Hepatic stellate cell (primary cell): ENCODE measurements at regions not wholly inside any gene's neighbourhood (a gene's known extent, or its start where the extent isn't known, plus 50 kb on each side); places are given as distances from the start of the nearest gene placed in this dataset.

ENCODE experiments used
- DNase-seq: peaks from one replicate; pipeline ENCODE4 v3.0.0; 2011; ENCODE audit warnings: low spot score

DNA sequence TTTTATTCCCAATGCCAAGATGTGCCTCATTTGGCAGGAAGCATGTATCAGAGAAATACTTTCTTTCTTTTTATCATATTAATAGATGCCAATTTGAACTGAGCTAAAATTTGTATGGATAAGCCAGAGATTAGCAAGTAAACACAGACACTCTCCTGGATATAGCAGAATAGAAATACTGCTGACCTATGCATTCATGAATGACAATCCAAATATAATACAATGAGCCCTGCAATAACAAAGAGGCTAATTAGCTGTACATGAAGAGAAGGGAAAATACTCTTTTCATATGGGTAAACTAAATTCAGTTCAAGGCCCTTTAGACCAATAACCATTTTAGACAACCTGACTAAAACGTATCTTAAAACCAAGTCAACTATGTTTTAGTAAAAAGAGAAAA, 388.1 kb upstream of the NR5A2 start:
- DNase-seq, result no peak

DNA sequence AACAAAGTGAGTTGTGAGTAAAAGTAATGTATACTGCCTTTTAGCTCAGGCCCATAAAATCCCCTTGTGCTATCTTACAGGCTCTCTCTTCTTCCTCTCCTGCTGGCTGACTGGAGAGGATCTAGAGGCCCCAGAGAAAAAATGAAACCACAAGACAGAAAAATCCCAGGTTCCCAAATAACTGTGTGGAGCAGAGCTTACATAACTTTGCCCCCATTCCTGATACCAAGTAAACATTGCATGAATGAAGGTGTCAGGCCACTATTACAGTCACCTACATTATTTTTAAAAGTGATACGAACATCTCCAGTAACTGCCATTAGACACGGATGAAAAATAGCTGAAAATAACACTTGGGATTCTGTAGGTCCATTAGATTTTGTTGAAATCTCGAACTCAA, 386.0 kb upstream of the NR5A2 start:
- no peak for DNase-seq

DNA sequence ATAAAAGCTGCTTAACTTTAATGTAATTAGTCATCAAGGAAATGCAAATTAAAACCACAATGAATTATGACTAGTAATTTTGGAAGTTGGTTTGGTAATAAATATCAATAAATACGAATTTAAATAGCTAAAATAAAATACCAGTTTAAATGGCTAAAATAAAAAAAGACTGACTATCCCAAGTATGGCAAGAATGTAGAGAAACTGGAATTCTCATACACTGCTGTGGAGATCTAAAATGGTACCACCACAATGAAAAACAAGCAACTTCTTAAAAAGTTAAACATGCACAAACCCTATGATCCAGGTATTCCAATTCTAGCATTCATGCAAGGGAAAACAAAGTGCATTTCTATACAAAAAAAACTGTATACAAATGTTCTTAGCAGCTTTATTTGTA, 382.6 kb upstream of the NR5A2 start:
- no peak for DNase-seq

DNA sequence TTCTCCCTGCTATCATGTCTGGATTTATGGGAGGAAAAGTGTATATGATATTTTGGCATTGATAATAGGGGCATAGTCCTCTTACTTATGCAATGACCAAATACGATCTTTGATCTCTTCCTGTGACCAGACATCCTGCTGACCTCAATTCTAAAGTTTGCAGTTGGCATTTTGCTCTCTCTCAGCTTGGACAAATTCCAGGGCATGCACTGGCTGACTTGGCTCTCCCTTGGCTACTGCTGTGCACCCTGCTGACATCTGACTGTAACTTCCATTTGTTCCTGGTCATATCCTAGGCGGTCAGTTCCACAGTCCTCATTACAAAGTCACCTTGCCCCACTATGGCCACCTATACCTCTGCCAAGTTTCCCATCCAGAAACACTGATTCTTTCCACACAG, 380.7 kb upstream of the NR5A2 start:
- DNase-seq, result no peak

DNA sequence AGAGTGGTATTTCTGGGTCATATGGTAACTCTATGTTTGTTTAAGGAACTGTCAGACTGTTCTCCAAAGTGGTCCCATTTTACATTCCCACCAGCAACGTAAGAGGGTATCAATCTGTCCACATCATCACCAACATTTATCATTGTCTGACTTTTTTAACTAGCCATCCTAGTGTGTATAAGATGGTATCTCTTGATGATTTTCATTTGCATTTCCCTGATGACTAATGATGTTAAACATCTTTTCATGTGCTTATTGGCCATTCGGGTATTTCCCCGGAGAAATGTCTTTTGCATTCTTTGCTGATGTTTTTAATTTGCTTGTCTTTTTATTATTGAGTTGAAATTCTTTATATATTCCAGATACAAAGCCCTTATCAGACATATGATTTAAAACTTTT, 370.1 kb upstream of the NR5A2 start:
- DNase-seq, result no peak

DNA sequence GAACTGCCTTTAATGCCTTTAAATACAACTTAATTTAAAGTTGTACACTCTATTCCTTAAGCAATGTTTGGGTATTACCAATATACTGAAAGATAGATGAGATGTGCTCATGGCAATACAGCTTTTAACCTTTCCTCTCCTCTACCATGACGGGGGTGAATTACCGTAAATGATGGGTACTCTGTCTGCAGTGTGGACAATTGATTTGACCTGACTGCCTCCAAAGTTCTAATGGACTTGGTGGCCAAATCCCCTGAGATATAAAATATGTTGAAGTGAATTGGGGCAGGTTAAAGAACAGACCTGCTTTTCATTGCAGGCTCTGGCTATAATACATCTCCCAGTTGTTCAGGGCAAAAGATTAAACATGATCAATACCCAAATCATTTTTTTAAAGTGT, 367.4 kb upstream of the NR5A2 start:
- DNase-seq, result no peak

DNA sequence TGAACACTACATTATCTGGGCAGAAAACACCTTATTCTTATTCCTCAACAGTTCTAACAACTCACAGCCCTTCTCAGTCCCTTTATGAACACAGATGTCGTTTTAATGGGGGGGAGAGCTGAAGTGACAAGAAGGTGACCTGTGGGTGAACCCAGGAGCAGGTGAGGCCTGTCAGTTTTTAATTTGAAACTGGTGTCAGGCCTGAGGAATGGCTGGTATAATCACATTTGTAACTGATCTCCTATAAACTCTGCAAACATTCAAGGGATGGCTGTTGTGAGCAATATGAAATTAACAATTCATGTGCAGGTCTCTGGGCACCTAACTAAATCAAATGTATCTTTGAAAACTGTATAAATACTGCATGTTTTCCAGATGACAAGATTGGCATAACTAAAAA, 362.1 kb upstream of the NR5A2 start:
- no peak for DNase-seq

DNA sequence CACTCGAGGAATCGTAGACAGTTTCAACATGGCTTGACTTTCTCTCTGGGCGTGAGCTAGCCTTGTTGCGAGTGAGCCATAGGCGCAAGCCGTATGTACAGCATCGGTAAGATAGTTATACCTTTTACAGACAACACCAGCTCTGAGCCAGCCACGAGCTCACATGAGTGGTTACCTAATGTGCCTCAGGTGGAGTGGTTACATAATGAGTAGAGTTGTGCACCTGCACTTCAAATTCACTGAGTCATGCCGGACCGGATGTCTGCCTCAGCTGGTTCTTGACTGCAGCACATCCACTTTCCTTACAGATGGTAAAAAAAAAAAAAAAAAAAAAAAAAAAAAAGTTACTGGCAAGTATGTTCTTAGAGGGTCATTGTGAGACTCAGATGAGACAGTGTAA, 360.4 kb upstream of the NR5A2 start:
- DNase-seq, result no peak

DNA sequence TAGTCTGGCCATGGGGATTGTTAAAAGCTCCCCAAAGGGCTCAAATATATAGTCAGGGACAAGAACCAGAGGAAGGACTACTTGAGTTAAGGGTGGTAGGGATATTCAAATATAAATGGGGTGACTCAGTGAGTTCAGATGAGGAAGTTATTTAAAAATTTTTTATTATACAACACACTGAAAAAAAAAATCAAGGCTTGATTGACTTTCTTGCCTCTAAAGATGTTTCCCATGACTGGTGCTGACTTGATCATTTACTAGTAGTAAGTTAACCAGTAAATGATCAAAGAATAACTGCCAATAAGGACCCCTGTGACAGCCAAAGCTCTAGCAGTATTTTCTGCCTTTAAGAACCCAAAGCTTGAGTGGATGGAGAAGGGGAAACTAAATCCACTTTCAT, 357.6 kb upstream of the NR5A2 start:
- DNase-seq, result no peak

DNA sequence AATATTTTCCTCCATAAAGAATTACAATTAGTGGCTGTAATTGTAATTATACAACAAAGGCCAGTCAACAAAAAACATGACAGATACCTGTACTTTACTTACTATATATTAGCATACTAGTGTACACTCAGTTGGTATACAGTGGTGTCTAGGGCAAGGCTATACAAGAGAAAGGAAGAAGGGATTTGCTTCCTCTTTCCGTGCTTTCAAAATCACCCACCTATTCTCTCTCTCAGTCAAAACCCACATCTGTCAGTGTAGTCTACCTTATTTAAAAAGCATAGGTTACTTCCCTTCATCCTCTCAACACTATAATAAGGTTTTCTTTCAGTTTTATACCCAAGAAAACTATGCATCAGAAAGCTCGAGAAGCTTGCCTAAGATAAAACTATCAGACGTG, 355.8 kb upstream of the NR5A2 start:
- no peak for DNase-seq

DNA sequence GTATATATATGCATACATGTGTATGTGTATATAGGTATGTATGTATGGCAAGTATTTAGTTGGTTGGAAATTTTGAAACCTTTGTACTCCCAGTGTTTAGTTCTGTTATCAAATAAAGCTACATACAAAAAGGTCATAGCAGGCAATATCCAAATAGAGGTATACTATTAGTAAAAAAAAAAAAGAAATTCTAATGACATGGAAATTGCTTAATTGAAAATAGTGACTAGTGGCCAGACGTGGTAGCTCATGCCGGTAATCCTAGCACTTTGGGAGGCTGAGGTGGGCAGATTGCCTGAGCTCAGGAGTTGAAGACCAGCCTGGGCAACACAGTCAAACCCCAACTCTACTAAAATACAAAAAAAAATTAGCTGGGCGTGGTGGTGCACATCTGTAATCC, 351.6 kb upstream of the NR5A2 start:
- DNase-seq, result no peak

DNA sequence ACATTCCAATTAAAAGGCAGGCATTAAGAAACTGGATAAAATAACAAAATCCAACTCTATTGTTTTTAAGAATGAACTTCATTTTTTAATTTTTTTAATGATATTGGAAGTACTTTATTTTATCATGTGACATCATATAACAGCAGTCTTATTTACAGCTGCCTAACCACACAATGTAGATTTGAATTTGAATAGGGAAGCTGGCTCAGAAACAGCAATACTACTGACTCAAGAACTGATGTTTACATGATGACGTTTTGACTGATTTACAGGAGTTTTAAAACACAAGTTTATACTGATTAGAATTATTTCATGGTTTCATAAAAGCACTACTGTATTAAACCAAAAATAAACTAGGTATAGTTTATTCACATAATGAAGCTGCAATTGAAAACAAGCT, 348.7 kb upstream of the NR5A2 start:
- no peak for DNase-seq

DNA sequence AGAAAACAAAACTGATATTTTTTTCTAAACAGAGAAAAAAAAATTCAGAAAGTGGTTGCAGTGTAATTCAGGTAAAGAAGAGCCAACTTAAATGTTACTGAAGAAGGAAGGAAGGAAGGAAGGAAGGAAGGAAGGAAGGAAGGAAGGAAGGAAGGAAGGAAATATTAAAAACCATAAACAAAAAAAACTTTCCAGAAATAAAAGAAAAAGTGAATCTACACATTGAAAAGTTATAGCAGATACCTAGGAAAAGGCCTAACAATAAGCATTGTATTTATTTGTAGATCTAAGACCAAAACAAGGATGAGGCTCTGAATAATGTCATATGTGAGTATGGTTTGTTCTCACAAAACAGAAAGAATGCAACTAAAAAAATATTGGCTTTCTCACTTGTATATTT, 345.4 kb upstream of the NR5A2 start:
- DNase-seq, result no peak

DNA sequence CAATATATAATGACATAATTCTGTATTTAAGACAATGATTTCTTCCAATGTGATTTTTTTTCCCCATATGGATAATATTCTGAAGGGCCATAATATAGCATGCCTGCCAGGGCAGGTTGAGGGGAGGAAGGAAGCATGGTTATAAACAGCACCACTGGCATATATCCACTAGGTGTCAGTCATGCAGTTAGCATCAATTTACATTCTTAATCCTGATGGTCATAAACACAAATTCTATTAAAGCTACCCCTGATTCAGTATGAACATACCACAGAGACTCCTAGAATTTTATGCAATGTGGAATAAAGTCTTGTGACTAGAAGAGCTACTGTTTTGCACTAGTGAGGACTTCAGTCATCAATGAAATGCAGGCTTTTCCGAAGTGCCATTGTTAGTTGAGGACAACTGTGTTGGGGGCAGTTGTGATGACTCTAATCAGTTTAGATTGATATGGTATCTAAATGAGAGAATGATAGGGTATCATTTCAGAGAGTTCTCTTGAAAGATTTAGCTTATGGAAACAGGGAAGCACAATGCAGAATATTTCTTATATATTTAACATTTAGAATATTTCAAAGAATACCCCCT, 342.7 kb upstream of the NR5A2 start:
- peak; percentile 16 for DNase-seq

DNA sequence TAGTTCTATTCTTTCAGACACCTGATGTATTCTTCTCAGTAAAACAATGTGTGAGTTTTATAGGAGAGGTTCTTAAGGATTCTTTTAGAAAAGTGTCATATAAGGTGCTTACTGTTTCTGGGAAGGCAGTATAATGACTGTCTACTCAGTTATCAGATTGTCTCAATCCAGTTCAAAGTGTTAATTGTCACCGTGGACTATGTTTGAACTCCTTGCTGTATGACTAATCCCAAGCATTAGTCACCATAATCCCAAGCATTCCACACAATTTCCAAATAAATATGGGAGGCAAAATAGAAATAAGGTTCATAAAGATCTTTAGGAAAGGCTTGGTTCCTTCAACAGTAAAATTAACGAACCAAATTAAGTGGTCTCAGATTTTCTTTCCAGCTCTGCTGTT, 342.1 kb upstream of the NR5A2 start:
- DNase-seq, result peak; percentile 7

DNA sequence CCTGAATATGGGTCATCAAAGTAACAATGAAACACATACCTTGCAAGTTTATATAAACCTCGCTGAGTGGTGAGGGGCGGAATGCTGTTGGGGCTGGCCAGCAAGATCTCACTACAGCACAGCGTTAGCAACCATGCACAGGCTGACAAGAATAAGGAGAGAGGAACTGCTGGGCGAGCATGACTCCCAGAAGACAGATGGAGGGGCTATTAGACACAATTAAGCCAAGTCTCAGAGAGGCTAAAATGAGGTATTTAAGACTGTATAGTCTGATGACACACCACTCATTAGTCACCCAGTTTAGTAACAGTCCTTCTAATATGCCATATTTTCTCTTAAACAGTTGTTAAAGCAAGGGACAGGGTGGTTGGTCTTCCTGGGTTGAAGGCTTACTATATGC, 340.2 kb upstream of the NR5A2 start:
- no peak for DNase-seq

DNA sequence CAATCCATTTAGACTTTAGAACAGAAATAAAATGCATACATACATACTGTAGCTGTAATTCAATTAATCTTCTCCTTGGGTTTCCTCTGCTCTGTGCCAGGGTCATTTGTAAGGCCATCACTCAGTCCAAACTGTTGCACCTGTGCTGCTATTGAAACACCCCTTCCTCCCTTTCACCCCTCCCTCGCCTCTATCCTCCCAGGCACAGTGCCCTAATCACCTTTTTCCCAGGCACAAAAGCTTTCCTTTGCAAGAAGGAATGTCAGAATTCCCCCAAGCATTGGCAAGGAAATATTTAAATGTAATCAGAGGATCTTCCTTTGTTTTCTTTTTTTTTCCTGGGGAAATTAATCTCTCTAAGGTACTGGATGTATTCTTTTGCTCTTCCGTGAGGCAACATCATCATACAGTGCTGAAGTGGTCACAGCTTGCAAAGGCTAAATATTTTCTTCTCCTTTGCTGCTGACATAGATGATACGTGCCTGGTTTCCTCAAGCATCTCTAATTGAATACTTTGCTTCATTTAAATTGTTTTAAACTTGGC, 339.3 kb upstream of the NR5A2 start:
- DNase-seq, result no peak

DNA sequence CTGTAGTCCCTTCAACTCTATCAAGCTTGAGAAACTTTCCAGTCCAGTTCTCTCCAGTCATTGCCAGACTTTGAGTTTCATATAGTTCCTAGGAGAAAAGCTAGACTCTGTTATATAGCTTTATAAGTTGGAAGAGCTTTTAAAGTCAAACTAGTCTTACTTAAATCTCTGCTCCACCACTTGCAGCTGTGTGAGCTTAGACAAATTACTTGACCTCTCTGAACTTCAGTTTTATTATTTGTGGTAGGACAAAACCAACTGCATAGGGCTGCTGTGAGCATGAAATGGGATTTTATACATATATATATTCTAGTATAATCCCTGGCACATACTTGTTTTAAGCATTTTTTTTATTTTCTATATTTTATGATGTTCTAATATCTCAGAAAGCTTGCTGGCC, 338.7 kb upstream of the NR5A2 start:
- no peak for DNase-seq

DNA sequence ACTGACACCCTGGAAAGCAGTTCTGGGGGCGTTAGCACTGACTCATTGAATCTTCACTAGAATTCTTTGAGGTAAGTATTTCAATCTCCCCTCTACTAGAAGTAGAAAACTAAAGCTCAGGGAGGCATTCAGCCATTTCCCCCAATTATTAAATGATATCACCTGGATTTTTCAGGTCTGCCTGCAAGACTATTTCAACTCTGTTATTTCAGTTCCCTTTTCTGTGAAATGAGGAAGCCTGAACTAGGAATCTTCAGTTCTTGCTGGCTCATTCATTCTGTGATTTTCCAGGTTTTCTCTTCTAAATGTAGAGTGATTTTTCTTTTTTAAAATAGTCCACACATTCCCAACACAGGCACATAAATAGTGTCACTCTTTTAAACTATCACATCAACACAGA, 337.0 kb upstream of the NR5A2 start:
- DNase-seq, result no peak

DNA sequence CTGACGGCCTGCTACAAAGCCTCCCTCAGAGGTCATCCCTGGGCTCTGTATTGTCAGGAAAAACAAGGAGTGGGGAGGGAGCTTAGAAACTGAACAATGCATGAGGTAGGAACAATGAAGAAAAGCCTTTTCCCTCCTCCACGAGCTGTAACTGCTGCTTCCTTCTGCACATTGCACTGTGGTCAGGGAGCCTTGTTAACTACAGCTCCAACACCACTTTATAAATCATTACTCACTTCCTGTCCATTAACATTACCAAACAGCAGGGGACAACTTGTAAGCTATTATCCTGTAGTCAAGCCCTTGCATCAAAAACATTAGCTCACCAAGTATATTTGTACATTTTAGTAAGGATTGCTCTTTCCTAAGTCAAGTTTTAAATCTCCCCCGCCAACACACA, 336.0 kb upstream of the NR5A2 start:
- no peak for DNase-seq

DNA sequence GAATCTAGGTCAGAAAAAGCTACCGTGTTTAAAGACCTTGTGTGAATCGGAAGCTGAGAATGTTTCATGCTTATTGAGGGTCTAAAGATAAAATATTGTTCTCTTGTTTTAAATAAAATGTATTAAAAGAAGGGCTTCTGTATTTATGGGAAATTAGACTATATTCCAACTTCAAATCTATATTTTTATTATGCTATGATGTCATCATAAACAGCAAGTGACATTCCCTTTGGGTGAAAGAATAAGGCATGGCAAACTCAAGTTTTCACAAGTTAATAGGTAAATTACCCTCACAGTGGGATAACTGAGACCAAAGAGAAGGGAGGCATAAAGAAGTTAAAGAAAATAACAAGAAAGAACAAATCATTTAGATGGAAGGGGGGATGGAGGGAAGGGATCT, 333.8 kb upstream of the NR5A2 start:
- no peak for DNase-seq

DNA sequence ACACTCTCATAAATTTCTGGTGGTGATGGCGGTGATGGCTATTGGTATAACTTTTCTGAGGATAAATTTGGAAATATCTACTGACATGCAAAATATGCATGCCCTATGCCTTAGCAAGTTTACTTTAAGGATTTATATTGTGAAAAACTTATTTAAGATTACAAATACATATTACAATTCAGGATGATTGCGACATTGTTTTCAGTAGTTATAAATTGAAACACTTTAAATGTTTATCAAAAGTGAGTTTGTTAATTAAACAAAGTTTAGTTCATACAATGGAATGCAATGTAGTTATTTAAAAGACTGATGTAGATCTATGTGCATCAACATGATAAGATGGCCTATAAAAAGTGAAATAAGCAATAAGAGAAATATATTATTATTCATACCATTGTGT, 331.3 kb upstream of the NR5A2 start:
- no peak for DNase-seq

DNA sequence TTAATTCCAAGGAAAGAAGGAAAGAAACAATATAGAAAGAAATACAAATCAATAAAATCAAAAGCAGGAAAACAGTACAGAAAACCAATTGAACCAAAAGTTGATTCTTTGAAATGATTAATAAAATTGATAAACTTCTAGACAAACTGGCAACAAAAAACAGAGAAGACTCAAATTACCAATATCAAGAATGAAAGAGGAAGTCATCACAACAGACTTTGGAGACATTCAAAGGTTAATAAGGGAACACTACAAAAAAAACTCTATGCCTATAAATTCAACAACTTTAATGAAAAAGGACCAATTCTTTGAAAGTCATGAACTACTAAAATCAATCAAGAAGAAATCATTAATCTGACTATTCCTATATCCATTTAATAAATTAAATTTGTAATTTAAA, 329.3 kb upstream of the NR5A2 start:
- DNase-seq, result no peak

DNA sequence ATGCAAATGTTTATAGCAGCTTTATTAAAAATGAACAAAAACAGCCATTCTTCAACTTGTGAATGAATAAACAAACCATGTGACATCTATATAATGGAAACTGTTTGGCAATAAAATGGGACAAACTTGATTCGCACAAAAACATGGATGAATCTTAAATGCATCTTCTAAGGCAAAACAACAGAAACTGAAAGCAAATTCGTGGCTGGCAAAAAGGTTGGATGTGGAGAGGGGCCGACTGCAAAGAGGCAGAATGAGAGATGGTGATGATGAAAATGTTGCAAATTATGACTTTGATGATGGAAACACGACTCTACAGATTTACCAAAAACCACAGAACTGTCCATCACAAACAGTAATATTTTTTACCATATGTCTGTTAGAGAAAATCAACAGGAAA, 327.0 kb upstream of the NR5A2 start:
- no peak for DNase-seq

DNA sequence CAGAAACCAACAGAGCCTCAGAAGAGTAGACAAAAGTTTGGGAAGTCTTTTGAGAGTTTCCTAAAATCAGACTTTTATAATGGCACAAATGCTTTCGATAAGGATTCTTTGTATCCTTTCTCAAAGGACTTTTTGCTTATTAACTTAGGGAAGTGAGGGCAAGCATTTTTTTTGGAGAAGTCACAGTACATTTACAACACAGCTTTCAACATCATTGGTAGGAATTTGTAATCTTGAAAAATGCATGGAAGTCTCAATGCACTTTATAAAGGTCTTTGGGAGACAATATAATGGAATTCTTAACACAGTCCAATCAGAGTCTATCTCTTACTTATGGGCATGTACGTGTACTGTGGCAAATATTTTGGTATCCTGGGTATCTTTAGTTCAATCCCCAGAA, 325.8 kb upstream of the NR5A2 start:
- no peak for DNase-seq
